ENCODE measurements at regions not wholly inside any gene's neighbourhood (a gene's known extent, or its start where the extent isn't known, plus 50 kb on each side); places are given as distances from the start of the nearest gene placed in this dataset.
"Not testable (repeated sequence)": the region's sequence is repeated elsewhere in the genome, so short reads cannot be mapped to it uniquely, and the experiment has no call there.

DNA sequence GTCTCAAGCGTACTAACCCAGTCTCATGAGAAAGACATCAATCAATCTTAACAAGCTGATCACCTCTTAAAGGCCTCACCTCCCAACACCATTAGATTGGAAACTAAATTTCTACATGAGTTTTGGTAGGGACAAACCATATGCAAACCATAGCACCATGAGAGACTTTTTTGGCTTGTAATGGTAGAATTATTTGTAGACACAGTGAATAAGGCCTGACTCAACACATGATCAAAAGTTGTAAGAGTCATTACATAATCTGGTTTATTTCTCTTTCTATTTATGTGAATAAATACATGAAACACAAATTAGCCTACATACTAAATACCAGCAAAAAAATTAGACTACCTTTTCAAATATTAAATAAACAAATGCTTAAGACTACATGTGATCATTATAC lies 183.3 kb upstream of the EPHA6 start:
- no peaks in the 10 kb centered on the region for H3K4me1 ChIP-seq
- TF ChIP-seq POLR2A (IDR thresholded peaks at IDR 0.05): no peak
- TF ChIP-seq CTCF (IDR thresholded peaks at IDR 0.05): no peak
- no peak for DNase-seq
- WGBS, 2 donors: 50 to 80% methylated on average over 1 of the region's 1 CpG
- H3K4me3 ChIP-seq (replicated peaks in 1 of 3): no peak overlapping the region
- H3K9me3 ChIP-seq: no peaks in the 10 kb centered on the region
- H3K27ac ChIP-seq: no peak overlapping the region
- no peaks in the 10 kb centered on the region for H3K36me3 ChIP-seq
- intact Hi-C loops (cut with DNase I): no loop called here
- no peaks in the 10 kb centered on the region for H3K27me3 ChIP-seq

GRCh38 chr3:96646596-96646995 lies 167.8 kb upstream of the EPHA6 start:
- H3K4me3 ChIP-seq (replicated peaks in 1 of 3): no peak overlapping the region
- H3K27me3 ChIP-seq: no peaks in the 10 kb centered on the region
- TF ChIP-seq POLR2A (IDR thresholded peaks at IDR 0.05) (no peak), CTCF (IDR thresholded peaks at IDR 0.05) (no peak)
- no peaks in the 10 kb centered on the region for H3K36me3 ChIP-seq
- H3K9me3 ChIP-seq: no peaks in the 10 kb centered on the region
- 84 to 93% methylated on average over 12 to 20 of the region's 20 CpGs for WGBS, 2 donors
- no peaks in the 10 kb centered on the region for H3K4me1 ChIP-seq
- no peak overlapping the region for H3K27ac ChIP-seq
- DNase-seq: no peak
- intact Hi-C loops (cut with DNase I): no loop called here

- Histone ChIP-seq H3K36me3 (no peaks in the 10 kb centered on the region), H3K27ac (no peak overlapping the region), H3K27me3 (no peaks in the 10 kb centered on the region), H3K4me1 (no peaks in the 10 kb centered on the region), H3K9me3 (no peaks in the 10 kb centered on the region), H3K4me3 (replicated peaks in 1 of 3) (no peak overlapping the region)
- WGBS, 2 donors: 86 to 89% methylated on average over 8 of the region's 8 CpGs
- no peak for DNase-seq
- TF ChIP-seq POLR2A (IDR thresholded peaks at IDR 0.05) (no peak), CTCF (IDR thresholded peaks at IDR 0.05) (no peak)
- intact Hi-C loops (cut with DNase I): no loop called here
Observed at GRCh38 chr3:96657710-96658109, 156.7 kb upstream of the EPHA6 start.

DNA sequence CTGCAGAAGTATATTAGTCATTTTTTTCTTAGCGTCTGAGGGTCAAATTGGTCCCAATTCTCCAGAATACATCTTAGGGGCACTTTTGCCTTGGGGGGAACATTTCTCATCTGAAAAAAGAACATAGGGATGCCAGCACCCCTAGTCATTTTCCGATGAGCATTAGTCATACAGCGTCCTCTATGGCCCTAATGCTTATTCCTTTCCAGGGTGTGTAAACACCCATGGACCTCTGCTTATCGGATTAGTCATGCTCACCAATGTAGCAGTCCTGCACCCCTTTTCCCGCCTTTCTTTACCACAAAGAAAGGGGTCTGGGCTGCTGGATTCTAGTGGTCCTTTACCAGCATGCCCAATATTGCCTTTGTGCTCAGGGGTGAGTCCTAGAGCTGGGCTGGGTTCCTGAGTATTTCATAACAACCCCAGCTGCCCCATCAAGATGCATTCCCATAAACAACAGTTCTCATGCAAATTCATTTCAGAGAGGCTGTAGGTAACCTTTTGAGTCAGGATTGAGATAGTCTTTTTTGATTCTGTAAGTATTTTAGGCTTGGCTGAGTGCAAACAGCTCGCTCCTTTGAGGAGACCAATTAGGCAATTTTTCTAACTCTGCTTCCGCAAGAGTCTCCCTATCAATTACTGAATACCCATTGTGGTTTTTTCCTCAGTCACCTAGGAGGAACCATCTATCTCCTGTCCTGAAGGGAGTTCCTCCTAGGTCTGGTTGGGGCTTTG lies 142.4 kb upstream of the EPHA6 start:
- DNase-seq; H3K4me3 ChIP-seq (replicated peaks in 1 of 3); H3K9me3 ChIP-seq; intact Hi-C loops (cut with DNase I); H3K4me1 ChIP-seq; H3K27me3 ChIP-seq; H3K27ac ChIP-seq; H3K36me3 ChIP-seq: not testable (repeated sequence)
- WGBS, 2 donors: 89% methylated on average over 7 of the region's 7 CpGs

DNA sequence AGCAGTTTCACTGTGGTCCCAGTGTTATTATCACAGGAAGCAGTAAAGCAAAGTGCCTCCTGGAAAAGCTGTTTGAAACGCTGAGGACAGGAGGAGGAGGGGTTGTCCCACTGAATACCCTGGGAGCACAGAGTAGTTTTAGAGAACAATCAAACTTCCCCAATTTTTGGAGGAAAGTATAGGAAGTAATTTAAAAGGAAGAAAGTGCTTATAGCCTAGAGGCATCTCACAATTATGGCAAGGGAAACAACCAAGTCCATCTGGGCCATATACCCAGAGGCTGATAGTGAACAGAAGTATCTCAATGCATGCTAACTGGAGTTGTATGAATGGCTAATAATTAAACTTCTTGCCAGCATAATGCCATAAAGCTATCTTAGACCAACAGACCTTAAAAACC lies 137.2 kb upstream of the EPHA6 start:
- intact Hi-C loops (cut with DNase I): no loop called here

More for the DNA sequence above, 137.2 kb upstream of the EPHA6 start:
- no peaks in the 10 kb centered on the region for H3K9me3 ChIP-seq
- H3K27me3 ChIP-seq: no peaks in the 10 kb centered on the region
- H3K4me3 ChIP-seq (replicated peaks in 1 of 3): no peak overlapping the region
- 3 to 19% methylated on average over 1 of the region's 1 CpG for WGBS, 2 donors
- H3K36me3 ChIP-seq: no peaks in the 10 kb centered on the region
- no peak overlapping the region for H3K27ac ChIP-seq
- TF ChIP-seq CTCF (IDR thresholded peaks at IDR 0.05) (no peak), POLR2A (IDR thresholded peaks at IDR 0.05) (no peak)
- DNase-seq: no peak
- no peaks in the 10 kb centered on the region for H3K4me1 ChIP-seq

All from thyroid gland (tissue), 4 donors.